NCI-H526 treated with DMSO at 0.1 percent for 48 hours (cell line): ENCODE measurements at regions not wholly inside any gene's neighbourhood (a gene's known extent, or its start where the extent isn't known, plus 50 kb on each side); places are given as distances from the start of the nearest gene placed in this dataset.
"Not testable (repeated sequence)": the region's sequence is repeated elsewhere in the genome, so short reads cannot be mapped to it uniquely, and the experiment has no call there.

Source experiments
- DNase-seq: peaks from one replicate; lab custom pipeline; 2025; lab: John Stamatoyannopoulos, UW

- no peak for DNase-seq
Measured at GRCh38 chr3:74978684-74979083, 364.2 kb upstream of the CNTN3 start.

GRCh38 chr3:74985028-74985904 is 370.8 kb upstream of the CNTN3 start:
- DNase-seq, result not testable (repeated sequence)

- DNase-seq, result no peak
Measured at GRCh38 chr3:74988095-74988494, 373.6 kb upstream of the CNTN3 start.

GRCh38 chr3:74992898-74993297 is 378.4 kb upstream of the CNTN3 start:
- DNase-seq, result no peak

- DNase-seq, result peak; percentile 4
Measured at GRCh38 chr3:75001330-75001729, 386.9 kb upstream of the CNTN3 start.

- DNase-seq, result no peak
Measured at GRCh38 chr3:75012791-75013331, 398.4 kb upstream of the CNTN3 start.

- no peak for DNase-seq
Measured at GRCh38 chr3:75014008-75014407, 399.5 kb upstream of the CNTN3 start.

GRCh38 chr3:75015280-75015679 is 400.8 kb upstream of the CNTN3 start:
- DNase-seq, result no peak

GRCh38 chr3:75035146-75035545 is 420.7 kb upstream of the CNTN3 start:
- DNase-seq, result no peak

GRCh38 chr3:75042941-75043340 is 428.5 kb upstream of the CNTN3 start:
- no peak for DNase-seq

- no peak for DNase-seq
Measured at GRCh38 chr3:75048650-75049049, 434.2 kb upstream of the CNTN3 start.

GRCh38 chr3:75049533-75049932 is 435.1 kb upstream of the CNTN3 start:
- no peak for DNase-seq

GRCh38 chr3:75059120-75059519 is 444.7 kb upstream of the CNTN3 start:
- DNase-seq, result no peak

- DNase-seq, result no peak
Measured at GRCh38 chr3:75061806-75062205, 447.3 kb upstream of the CNTN3 start.

GRCh38 chr3:75075158-75075557 is 460.7 kb upstream of the CNTN3 start:
- DNase-seq, result no peak

- DNase-seq, result no peak
Measured at GRCh38 chr3:75076481-75076880, 462.0 kb upstream of the CNTN3 start.

GRCh38 chr3:75078290-75078689 is 463.8 kb upstream of the CNTN3 start:
- DNase-seq, result no peak

GRCh38 chr3:75082845-75083244 is 468.4 kb upstream of the CNTN3 start:
- no peak for DNase-seq

GRCh38 chr3:75089841-75090240 is 475.4 kb upstream of the CNTN3 start:
- no peak for DNase-seq

- DNase-seq, result no peak
Measured at GRCh38 chr3:75101329-75102147, 487.1 kb upstream of the CNTN3 start.

GRCh38 chr3:75110741-75111140 is 496.3 kb upstream of the CNTN3 start:
- DNase-seq, result no peak

GRCh38 chr3:75115695-75116094 is 501.2 kb upstream of the CNTN3 start:
- DNase-seq, result no peak

GRCh38 chr3:75118779-75119178 is 504.3 kb upstream of the CNTN3 start:
- DNase-seq, result no peak
